ENCODE measurements at regions not wholly inside any gene's neighbourhood (a gene's known extent, or its start where the extent isn't known, plus 50 kb on each side); places are given as distances from the start of the nearest gene placed in this dataset.
A peak's percentile ranks its signal among the peaks of the same experiment; 100 is the strongest.

DNA sequence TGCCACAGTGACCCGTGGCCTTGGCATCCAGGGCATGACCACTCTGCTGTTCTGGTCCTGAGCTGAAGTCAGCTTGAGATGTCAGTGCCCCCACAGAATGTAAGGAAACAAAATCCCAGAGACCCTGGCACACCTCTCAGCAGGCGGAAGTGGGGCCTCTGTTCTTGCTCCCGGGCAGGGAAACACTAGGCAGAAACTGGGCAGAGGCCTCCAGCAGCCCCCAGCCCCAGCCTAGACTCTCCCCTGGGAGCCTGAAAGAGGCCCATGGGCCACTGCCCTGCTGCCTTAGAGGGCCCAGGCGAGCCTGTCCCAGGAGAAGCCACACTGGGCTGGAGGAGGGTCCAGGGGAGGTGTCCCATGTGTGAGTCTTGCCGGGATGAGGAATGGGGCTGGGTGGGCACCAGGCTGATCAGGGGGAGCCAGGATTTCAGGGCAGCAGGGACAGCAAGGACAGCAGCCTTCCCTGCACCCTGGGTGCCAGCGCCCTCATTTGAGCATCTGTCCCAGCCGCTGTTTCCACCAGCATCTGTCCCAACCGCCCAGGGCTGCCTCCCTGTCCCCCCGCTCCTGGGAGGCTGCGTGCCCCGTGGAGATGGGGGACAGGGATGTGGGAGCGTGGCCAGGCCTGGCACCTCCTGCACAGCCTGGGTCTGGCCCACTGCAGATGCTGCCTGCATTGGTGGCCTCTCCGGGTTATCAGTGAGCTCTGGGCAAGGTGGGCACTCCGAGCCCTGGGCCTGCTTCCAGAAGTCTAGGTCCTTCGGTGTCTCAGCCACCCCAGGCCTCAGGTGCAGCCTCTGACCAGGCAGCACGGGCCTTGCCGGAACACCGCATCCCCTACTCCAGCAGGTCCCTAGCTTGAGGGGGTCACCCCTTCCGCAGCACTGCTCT, 1072.4 kb downstream of the BRD1 start:
- Histone ChIP-seq H3K4me1 (no peaks in the 10 kb centered on the region), H3K4me3 (no peak overlapping the region), H3K9me3 (no peaks in the 10 kb centered on the region), H3K27me3 (peaks cover 4 to 18% (median 5%) of the 10 kb centered on the region in 3 donors), H3K27ac (no peak overlapping the region), H3K36me3 (no peaks in the 10 kb centered on the region)
- 88 to 89% methylated on average over 19 of the region's 19 CpGs for WGBS, 2 donors
- peak; percentile 59 for DNase-seq
- intact Hi-C loops (cut with DNase I) = no loop called here
- TF ChIP-seq EP300 (IDR thresholded peaks at IDR 0.05) (no peak), POLR2A (IDR thresholded peaks at IDR 0.05) (no peak), POLR2AphosphoS5 (IDR thresholded peaks at IDR 0.05) (no peak)
- TF ChIP-seq, protein P1, sequence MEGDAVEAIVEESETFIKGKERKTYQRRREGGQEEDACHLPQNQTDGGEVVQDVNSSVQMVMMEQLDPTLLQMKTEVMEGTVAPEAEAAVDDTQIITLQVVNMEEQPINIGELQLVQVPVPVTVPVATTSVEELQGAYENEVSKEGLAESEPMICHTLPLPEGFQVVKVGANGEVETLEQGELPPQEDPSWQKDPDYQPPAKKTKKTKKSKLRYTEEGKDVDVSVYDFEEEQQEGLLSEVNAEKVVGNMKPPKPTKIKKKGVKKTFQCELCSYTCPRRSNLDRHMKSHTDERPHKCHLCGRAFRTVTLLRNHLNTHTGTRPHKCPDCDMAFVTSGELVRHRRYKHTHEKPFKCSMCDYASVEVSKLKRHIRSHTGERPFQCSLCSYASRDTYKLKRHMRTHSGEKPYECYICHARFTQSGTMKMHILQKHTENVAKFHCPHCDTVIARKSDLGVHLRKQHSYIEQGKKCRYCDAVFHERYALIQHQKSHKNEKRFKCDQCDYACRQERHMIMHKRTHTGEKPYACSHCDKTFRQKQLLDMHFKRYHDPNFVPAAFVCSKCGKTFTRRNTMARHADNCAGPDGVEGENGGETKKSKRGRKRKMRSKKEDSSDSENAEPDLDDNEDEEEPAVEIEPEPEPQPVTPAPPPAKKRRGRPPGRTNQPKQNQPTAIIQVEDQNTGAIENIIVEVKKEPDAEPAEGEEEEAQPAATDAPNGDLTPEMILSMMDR (IDR thresholded peaks at IDR 0.05) = no peak

DNA sequence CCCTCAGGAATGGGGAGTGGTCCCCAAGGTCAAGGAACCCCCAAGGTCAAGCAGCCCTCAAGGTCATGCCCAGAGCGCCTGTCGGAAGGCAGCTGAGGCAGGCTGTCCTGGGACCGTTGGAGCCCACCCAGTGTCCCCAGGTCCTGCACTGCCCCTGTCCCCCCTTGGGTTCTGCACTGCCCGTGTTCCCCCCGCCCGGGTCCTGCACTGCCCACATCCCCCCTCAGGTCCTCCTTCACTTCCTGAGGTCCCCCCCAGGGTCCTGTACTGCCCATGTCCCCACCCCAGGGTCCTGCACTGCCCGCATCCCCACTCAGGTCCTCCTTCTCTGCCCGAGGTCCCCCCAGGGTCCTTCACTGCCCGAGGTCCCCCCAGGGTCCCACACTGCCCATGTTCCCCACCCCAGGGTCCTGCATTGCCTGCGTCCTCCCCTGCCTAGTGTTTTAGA, 1073.0 kb downstream of the BRD1 start:
- no peaks in the 10 kb centered on the region for H3K9me3 ChIP-seq
- no peaks in the 10 kb centered on the region for H3K36me3 ChIP-seq
- H3K27me3 ChIP-seq = peaks cover 4 to 18% (median 5%) of the 10 kb centered on the region in 3 donors
- no peak overlapping the region for H3K4me3 ChIP-seq
- intact Hi-C loops (cut with DNase I) = no loop called here
- 86 to 92% methylated on average over 10 of the region's 10 CpGs for WGBS, 2 donors
- H3K4me1 ChIP-seq = no peaks in the 10 kb centered on the region
- DNase-seq = peak; percentile 58
- TF ChIP-seq POLR2AphosphoS5 (IDR thresholded peaks at IDR 0.05) = no peak
- no peak for TF ChIP-seq EP300 (IDR thresholded peaks at IDR 0.05)
- no peak for TF ChIP-seq POLR2A (IDR thresholded peaks at IDR 0.05)
- TF ChIP-seq, protein P1 (IDR thresholded peaks at IDR 0.05) = no peak
- H3K27ac ChIP-seq = no peak overlapping the region

DNA sequence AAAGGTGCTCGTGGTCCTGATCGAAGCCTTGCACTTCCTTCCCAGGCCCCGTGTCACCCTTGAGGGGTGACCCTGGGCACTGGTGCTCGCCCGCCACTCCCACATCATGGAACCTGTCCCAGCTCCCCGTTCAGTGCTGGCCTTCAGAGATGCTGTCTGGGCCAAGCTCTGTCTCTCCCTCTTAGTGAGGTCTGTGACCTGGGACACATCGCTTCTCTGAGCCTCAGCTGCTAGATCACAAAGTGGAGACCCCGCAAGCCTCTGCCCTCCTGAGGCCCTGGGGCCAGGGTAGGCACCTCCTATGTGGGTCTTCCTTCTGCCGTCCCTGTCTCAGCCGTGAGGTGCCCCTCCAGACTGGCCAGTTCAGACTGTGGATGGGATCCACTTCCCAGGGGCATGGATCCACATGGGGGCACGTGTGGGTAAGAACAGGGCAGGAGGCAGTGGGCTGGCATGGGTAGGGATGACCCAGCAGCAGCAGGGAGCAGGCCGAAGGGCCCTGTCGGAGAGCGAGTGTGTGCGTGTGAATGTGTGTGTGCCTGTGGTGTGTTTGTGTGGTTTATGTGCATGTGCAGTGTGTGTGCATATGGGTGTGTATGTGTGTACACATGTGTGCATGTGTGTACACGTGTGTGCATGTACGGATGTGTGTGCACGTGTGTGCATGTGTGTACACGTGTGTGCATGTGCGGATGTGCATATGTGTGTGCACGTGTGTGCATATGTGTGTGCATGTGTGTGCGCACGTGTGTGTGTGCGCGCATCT, 1073.7 kb downstream of the BRD1 start:
- intact Hi-C loops (cut with DNase I) = no loop called here
- no peak overlapping the region for H3K4me3 ChIP-seq
- no peaks in the 10 kb centered on the region for H3K36me3 ChIP-seq
- 81 to 87% methylated on average over 25 of the region's 25 CpGs for WGBS, 2 donors
- no peaks in the 10 kb centered on the region for H3K9me3 ChIP-seq
- no peaks in the 10 kb centered on the region for H3K4me1 ChIP-seq
- TF ChIP-seq EP300 (IDR thresholded peaks at IDR 0.05) = no peak
- TF ChIP-seq, protein P1 (IDR thresholded peaks at IDR 0.05) = no peak
- TF ChIP-seq POLR2A (IDR thresholded peaks at IDR 0.05) = no peak
- TF ChIP-seq POLR2AphosphoS5 (IDR thresholded peaks at IDR 0.05) = no peak
- peak; percentile 38 for DNase-seq
- H3K27me3 ChIP-seq = peaks cover 4 to 18% (median 5%) of the 10 kb centered on the region in 3 donors
- no peak overlapping the region for H3K27ac ChIP-seq

DNA sequence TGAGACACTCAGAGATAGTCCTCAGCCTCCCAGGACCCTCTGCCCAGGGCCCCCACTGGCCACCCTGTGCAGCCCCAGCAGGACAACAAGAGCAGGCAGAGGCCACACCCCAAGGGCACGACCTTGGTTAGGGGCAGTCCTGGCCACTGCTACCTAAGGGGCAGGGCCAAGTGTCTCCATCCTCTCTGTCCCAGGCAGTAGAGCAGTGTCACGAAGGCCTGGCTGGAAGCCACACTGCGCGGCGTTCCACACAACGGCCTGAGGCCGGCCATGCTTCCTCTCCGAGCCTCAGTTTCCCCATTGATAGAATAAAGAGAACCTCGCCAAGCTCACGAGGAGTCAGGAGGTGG, 1074.3 kb downstream of the BRD1 start:
- TF ChIP-seq, protein P1 (IDR thresholded peaks at IDR 0.05) = no peak
- no peak for TF ChIP-seq POLR2A (IDR thresholded peaks at IDR 0.05)
- TF ChIP-seq POLR2AphosphoS5 (IDR thresholded peaks at IDR 0.05) = no peak
- no peak for TF ChIP-seq EP300 (IDR thresholded peaks at IDR 0.05)
- peak; percentile 51 for DNase-seq
- H3K36me3 ChIP-seq = no peaks in the 10 kb centered on the region
- H3K27me3 ChIP-seq = peaks cover 4 to 18% (median 5%) of the 10 kb centered on the region in 3 donors
- no peaks in the 10 kb centered on the region for H3K9me3 ChIP-seq
- H3K4me3 ChIP-seq = no peak overlapping the region
- no peaks in the 10 kb centered on the region for H3K4me1 ChIP-seq
- no peak overlapping the region for H3K27ac ChIP-seq
- intact Hi-C loops (cut with DNase I) = no loop called here
- 86 to 90% methylated on average over 10 of the region's 10 CpGs for WGBS, 2 donors
